WTC11 (cell line): ENCODE measurements at regions not wholly inside any gene's neighbourhood (a gene's known extent, or its start where the extent isn't known, plus 50 kb on each side); places are given as distances from the start of the nearest gene placed in this dataset.

Experiments used
- ATAC-seq: fragments of 200-7000 bp; cut with Tn5 transposase; 2 replicates; pipeline ENCODE4 v1.10.0; 2021; ENCODE audit warnings: mild to moderate bottlenecking, moderate library complexity
- CTCF ChIA-PET: fragments of 300-600 bp; sonication (Branson Sonifier 250); formaldehyde crosslinking; loops from one replicate; lab custom pipeline; 2021; ENCODE audit warnings: antibody characterized with exemption; lab: Charles Lee
- POLR2A ChIA-PET: fragments of 350-600 bp; sonication (Branson Sonifier 250); formaldehyde crosslinking; loops from one replicate; lab custom pipeline; 2021; ENCODE audit warnings: antibody characterized with exemption; lab: Charles Lee
- DNase-seq: peaks from one replicate; pipeline ENCODE4 v3.0.0; 2021; ENCODE audit warnings: low spot score
- H3K27ac Mint-ChIP-seq: 2 replicates; pipeline ENCODE4 v1.8.0; 2021; ENCODE audit warnings: mixed read lengths
- H3K27me3 Mint-ChIP-seq: 2 replicates; pipeline ENCODE4 v1.8.0; 2021; ENCODE audit warnings: low read depth, mild to moderate bottlenecking, moderate library complexity, mixed read lengths
- H3K36me3 Mint-ChIP-seq: 2 replicates; pipeline ENCODE4 v1.8.0; 2021; ENCODE audit warnings: mixed read lengths
- H3K4me1 Mint-ChIP-seq: 2 replicates; pipeline ENCODE4 v1.8.0; 2022; ENCODE audit warnings: mixed read lengths
- H3K4me3 Mint-ChIP-seq: 2 replicates; pipeline ENCODE4 v1.8.0; 2021; ENCODE audit warnings: mild to moderate bottlenecking, moderate library complexity, mixed read lengths
- H3K9me3 Mint-ChIP-seq: 2 replicates; pipeline ENCODE4 v1.8.0; 2021; ENCODE audit warnings: mixed read lengths
- ATF2 ChIP-seq: sonication (generic); formaldehyde crosslinking; IDR thresholded peaks from 2 replicates; pipeline ENCODE4 v1.8.1; 2022; ENCODE audit warnings: low read depth, missing genetic modification reagents, borderline replicate concordance
- ESRRA ChIP-seq: sonication (generic); formaldehyde crosslinking; IDR thresholded peaks from 2 replicates; pipeline ENCODE4 v1.8.1; 2022; ENCODE audit warnings: mild to moderate bottlenecking, missing genetic modification reagents, borderline replicate concordance
- FOXJ3 ChIP-seq: sonication (generic); formaldehyde crosslinking; IDR thresholded peaks from 2 replicates; pipeline ENCODE4 v1.9.0; 2021; ENCODE audit warnings: missing genetic modification reagents, mild to moderate bottlenecking, borderline replicate concordance
- HMGA2 ChIP-seq: fragments of 250-450 bp; sonication (Bioruptor Pico); IDR thresholded peaks from 2 replicates; pipeline ENCODE4 v1.4.0; 2021; ENCODE audit warnings: mild to moderate bottlenecking, moderate library complexity
- IRF2 ChIP-seq: sonication (generic); formaldehyde crosslinking; IDR thresholded peaks from 2 replicates; pipeline ENCODE4 v1.8.0; 2022; ENCODE audit warnings: low read depth, missing genetic modification reagents, borderline replicate concordance
- JAZF1 ChIP-seq: fragments of 250-450 bp; sonication (Bioruptor Pico); IDR thresholded peaks from 2 replicates; pipeline ENCODE4 v1.9.0; 2021; ENCODE audit warnings: moderate library complexity, mild to moderate bottlenecking, inconsistent platforms
- MLX ChIP-seq: sonication (generic); formaldehyde crosslinking; IDR thresholded peaks from 2 replicates; pipeline ENCODE4 v1.8.1; 2023; ENCODE audit warnings: mild to moderate bottlenecking, missing genetic modification reagents, moderate library complexity
- NFE2L1 ChIP-seq: sonication (generic); formaldehyde crosslinking; IDR thresholded peaks from 2 replicates; pipeline ENCODE4 v1.8.1; 2023; ENCODE audit warnings: missing genetic modification reagents
- NR2C2 ChIP-seq: sonication (generic); formaldehyde crosslinking; IDR thresholded peaks from 2 replicates; pipeline ENCODE4 v1.8.0; 2022; ENCODE audit warnings: mild to moderate bottlenecking, missing genetic modification reagents
- NR3C1 ChIP-seq: sonication (generic); formaldehyde crosslinking; conservative IDR thresholded peaks from 2 replicates; pipeline ENCODE4 v1.8.1; 2023; ENCODE audit warnings: low read depth, mild to moderate bottlenecking, missing genetic modification reagents
- OVOL2 ChIP-seq: fragments of 250-450 bp; sonication (Bioruptor Pico); IDR thresholded peaks from 2 replicates; pipeline ENCODE4 v1.9.0; 2021; ENCODE audit warnings: mild to moderate bottlenecking, borderline replicate concordance
- RORB ChIP-seq: fragments of 250-450 bp; sonication (Bioruptor Pico); IDR thresholded peaks from 2 replicates; pipeline ENCODE4 v1.9.0; 2021; ENCODE audit warnings: mild to moderate bottlenecking
- TCF7 ChIP-seq: sonication (generic); formaldehyde crosslinking; IDR thresholded peaks from 2 replicates; pipeline ENCODE4 v1.8.0; 2022; ENCODE audit warnings: mild to moderate bottlenecking, low read depth, missing genetic modification reagents, moderate library complexity
- USF1 ChIP-seq: sonication (generic); formaldehyde crosslinking; IDR thresholded peaks from 2 replicates; pipeline ENCODE4 v1.8.0; 2022; ENCODE audit warnings: mild to moderate bottlenecking, missing genetic modification reagents
- USF2 ChIP-seq: sonication (generic); formaldehyde crosslinking; IDR thresholded peaks from 2 replicates; pipeline ENCODE4 v1.8.1; 2023; ENCODE audit warnings: mild to moderate bottlenecking, missing genetic modification reagents, moderate library complexity
- ZNF138 ChIP-seq: sonication (generic); formaldehyde crosslinking; conservative IDR thresholded peaks from 2 replicates; pipeline ENCODE4 v1.8.1; 2022; ENCODE audit warnings: mild to moderate bottlenecking, moderate library complexity, missing genetic modification reagents
- ZNF219 ChIP-seq: sonication (generic); formaldehyde crosslinking; IDR thresholded peaks from 2 replicates; pipeline ENCODE4 v1.8.0; 2023; ENCODE audit warnings: missing genetic modification reagents, mild to moderate bottlenecking, borderline replicate concordance
- ZNF263 ChIP-seq: sonication (generic); formaldehyde crosslinking; IDR thresholded peaks from 2 replicates; pipeline ENCODE4 v1.8.1; 2022; ENCODE audit warnings: low read depth, mild to moderate bottlenecking, moderate library complexity, missing genetic modification reagents
- ZNF423 ChIP-seq: fragments of 250-450 bp; sonication (Bioruptor Pico); IDR thresholded peaks from 2 replicates; pipeline ENCODE4 v2.1.2; 2022; ENCODE audit warnings: mild to moderate bottlenecking, moderate library complexity
- TF ChIP-seq, protein P1 (sequence below): sonication (generic); formaldehyde crosslinking; IDR thresholded peaks from 2 replicates; pipeline ENCODE4 v1.8.1; 2023; ENCODE audit warnings: mild to moderate bottlenecking, moderate library complexity, missing genetic modification reagents
- TF ChIP-seq, protein P2 (sequence below): sonication (generic); formaldehyde crosslinking; IDR thresholded peaks from 2 replicates; pipeline ENCODE4 v1.8.1; 2022; ENCODE audit warnings: mild to moderate bottlenecking, moderate library complexity, missing genetic modification reagents
- TF ChIP-seq, protein P3 (sequence below): fragments of 200-600 bp; IDR thresholded peaks from 2 replicates; pipeline ENCODE4 v1.8.0; 2022; ENCODE audit warnings: antibody characterized with exemption
- TF ChIP-seq, protein P4 (sequence below): sonication (generic); formaldehyde crosslinking; IDR thresholded peaks from 2 replicates; pipeline ENCODE4 v1.8.1; 2022; ENCODE audit warnings: missing genetic modification reagents, borderline replicate concordance

GRCh38 chr3:82927309-82928253 is 1166.1 kb upstream of the GBE1 start:
- ChIA-PET CTCF (no interaction called here), POLR2A (no interaction called here)
- Mint-ChIP-seq H3K4me1 (no peaks in the 10 kb centered on the region), H3K9me3 (peaks cover 5% of the 10 kb centered on the region; the same call in 1 of the 2 replicates), H3K4me3 (no peak overlapping the region), H3K27ac (no peak overlapping the region), H3K27me3 (no peaks in the 10 kb centered on the region), H3K36me3 (no peaks in the 10 kb centered on the region)
- TF ChIP-seq ZNF219 (CRISPR knock-in tag) (no peak), FOXJ3 (CRISPR knock-in tag) (no peak)
- TF ChIP-seq, protein P1, sequence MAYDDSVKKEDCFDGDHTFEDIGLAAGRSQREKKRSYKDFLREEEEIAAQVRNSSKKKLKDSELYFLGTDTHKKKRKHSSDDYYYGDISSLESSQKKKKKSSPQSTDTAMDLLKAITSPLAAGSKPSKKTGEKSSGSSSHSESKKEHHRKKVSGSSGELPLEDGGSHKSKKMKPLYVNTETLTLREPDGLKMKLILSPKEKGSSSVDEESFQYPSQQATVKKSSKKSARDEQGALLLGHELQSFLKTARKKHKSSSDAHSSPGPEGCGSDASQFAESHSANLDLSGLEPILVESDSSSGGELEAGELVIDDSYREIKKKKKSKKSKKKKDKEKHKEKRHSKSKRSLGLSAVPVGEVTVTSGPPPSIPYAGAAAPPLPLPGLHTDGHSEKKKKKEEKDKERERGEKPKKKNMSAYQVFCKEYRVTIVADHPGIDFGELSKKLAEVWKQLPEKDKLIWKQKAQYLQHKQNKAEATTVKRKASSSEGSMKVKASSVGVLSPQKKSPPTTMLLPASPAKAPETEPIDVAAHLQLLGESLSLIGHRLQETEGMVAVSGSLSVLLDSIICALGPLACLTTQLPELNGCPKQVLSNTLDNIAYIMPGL: no peak
- ATAC-seq: no peak
- no peak for DNase-seq

DNA sequence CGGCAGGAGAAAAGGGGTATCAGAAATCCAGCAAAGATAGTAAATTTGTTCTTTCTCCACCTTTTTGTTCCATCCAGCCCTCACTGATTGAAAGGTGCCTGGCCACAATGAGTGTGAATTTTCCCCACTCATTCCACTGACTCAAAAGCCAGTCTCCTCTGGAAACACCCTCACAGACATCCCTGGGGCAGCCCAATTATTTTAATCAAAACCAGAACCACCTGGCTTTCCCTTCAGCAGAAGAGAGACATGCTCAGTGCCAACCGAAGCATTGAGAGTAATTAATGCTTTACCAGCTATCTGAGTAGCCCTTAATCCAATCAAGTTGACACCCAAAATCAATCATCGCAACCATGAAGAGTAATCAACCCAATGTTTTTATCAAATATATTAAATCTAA is 1129.6 kb upstream of the GBE1 start:
- no peak overlapping the region; the same call in 1 of the 2 replicates for H3K27ac Mint-ChIP-seq
- CTCF ChIA-PET: no interaction called here

More for the DNA sequence above, 1129.6 kb upstream of the GBE1 start:
- DNase-seq: no peak
- no peak for TF ChIP-seq NR2C2 (CRISPR knock-in tag)
- TF ChIP-seq NR3C1 (CRISPR knock-in tag): no peak
- no peak for TF ChIP-seq ZNF263 (CRISPR knock-in tag)
- no peak for TF ChIP-seq ZNF423
- TF ChIP-seq USF2: no peak
- TF ChIP-seq RORB (CRISPR knock-in tag): no peak
- no peak for TF ChIP-seq OVOL2 (CRISPR knock-in tag)
- TF ChIP-seq, protein P2, sequence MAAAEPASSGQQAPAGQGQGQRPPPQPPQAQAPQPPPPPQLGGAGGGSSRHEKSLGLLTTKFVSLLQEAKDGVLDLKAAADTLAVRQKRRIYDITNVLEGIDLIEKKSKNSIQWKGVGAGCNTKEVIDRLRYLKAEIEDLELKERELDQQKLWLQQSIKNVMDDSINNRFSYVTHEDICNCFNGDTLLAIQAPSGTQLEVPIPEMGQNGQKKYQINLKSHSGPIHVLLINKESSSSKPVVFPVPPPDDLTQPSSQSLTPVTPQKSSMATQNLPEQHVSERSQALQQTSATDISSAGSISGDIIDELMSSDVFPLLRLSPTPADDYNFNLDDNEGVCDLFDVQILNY: no peak
- no peak for TF ChIP-seq HMGA2 (CRISPR knock-in tag)
- TF ChIP-seq MLX (CRISPR knock-in tag): no peak
- TF ChIP-seq IRF2: no peak
- no peak for TF ChIP-seq NFE2L1 (CRISPR knock-in tag)
- no peak for TF ChIP-seq ESRRA (CRISPR knock-in tag)
- TF ChIP-seq, protein P3, sequence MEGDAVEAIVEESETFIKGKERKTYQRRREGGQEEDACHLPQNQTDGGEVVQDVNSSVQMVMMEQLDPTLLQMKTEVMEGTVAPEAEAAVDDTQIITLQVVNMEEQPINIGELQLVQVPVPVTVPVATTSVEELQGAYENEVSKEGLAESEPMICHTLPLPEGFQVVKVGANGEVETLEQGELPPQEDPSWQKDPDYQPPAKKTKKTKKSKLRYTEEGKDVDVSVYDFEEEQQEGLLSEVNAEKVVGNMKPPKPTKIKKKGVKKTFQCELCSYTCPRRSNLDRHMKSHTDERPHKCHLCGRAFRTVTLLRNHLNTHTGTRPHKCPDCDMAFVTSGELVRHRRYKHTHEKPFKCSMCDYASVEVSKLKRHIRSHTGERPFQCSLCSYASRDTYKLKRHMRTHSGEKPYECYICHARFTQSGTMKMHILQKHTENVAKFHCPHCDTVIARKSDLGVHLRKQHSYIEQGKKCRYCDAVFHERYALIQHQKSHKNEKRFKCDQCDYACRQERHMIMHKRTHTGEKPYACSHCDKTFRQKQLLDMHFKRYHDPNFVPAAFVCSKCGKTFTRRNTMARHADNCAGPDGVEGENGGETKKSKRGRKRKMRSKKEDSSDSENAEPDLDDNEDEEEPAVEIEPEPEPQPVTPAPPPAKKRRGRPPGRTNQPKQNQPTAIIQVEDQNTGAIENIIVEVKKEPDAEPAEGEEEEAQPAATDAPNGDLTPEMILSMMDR: no peak
- no peak for TF ChIP-seq ATF2 (CRISPR knock-in tag)
- no peak for TF ChIP-seq TCF7 (CRISPR knock-in tag)
- no peak for TF ChIP-seq JAZF1 (CRISPR knock-in tag)
- no peak for TF ChIP-seq ZNF138 (CRISPR knock-in tag)
- TF ChIP-seq, protein P4, sequence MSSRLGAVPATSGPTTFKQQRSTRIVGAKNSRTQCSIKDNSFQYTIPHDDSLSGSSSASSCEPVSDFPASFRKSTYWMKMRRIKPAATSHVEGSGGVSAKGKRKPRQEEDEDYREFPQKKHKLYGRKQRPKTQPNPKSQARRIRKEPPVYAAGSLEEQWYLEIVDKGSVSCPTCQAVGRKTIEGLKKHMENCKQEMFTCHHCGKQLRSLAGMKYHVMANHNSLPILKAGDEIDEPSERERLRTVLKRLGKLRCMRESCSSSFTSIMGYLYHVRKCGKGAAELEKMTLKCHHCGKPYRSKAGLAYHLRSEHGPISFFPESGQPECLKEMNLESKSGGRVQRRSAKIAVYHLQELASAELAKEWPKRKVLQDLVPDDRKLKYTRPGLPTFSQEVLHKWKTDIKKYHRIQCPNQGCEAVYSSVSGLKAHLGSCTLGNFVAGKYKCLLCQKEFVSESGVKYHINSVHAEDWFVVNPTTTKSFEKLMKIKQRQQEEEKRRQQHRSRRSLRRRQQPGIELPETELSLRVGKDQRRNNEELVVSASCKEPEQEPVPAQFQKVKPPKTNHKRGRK (CRISPR knock-in tag): no peak
- no peak for TF ChIP-seq USF1
- Mint-ChIP-seq H3K36me3 (no peaks in the 10 kb centered on the region), H3K9me3 (no peaks in the 10 kb centered on the region), H3K27me3 (no peaks in the 10 kb centered on the region; the same call in 1 of the 2 replicates), H3K4me3 (no peak overlapping the region), H3K4me1 (peaks cover 8% of the 10 kb centered on the region)
- POLR2A ChIA-PET: no interaction called here
- ATAC-seq: no peak
